NCI-H1092 (cell line): ENCODE measurements at regions not wholly inside any gene's neighbourhood (a gene's known extent, or its start where the extent isn't known, plus 50 kb on each side); places are given as distances from the start of the nearest gene placed in this dataset.

ENCODE experiments used
- DNase-seq: peaks from one replicate; lab custom pipeline; 2025; lab: John Stamatoyannopoulos, UW

DNA sequence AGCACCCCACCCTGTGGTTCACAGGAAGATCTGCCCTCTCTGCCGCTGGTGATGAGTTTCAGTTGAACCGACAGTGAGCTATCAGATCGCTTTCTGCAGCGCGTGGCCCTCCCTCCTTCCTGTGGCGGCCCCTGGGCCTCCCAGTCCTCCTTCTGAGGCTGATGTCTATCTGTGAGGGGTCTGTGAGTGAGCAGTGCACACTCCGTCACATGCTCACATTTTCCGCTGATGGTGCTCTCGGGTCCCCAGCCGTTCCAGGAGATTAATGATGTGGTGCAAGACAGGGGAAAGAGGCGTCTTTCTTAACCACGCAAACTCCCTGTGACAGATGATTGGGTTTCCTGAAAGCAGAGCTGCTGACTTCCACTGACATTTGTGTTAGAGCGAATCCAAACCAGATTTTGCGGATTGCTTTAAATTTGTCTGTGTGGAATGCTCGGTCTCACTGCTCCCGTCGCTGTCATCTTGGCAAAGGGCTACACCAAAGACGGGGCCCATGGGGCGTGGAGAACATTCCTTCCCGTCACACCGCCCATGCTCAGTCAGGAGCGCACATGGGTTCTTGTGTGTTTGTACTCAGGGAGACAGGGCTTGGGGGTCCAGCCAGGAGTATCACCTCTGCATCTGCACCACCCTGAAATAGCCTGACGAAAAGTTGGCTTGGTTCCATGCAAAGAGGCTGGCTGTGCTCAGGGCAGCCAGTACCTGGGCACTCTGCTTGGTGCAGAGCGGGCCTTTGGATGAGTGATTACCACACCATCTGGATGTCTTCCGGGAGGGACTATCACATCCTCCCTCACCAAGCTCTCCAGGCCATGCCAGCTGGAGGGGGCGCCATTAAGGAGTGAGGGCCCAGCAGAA is 154.7 kb upstream of the HS6ST1 start:
- no peak for DNase-seq

GRCh38 chr2:128474036-128474955 is 155.6 kb upstream of the HS6ST1 start:
- DNase-seq, result no peak

GRCh38 chr2:128474962-128475361 is 156.3 kb upstream of the HS6ST1 start:
- no peak for DNase-seq

- DNase-seq, result no peak
Measured at GRCh38 chr2:128475427-128476211, 157.0 kb upstream of the HS6ST1 start.

- DNase-seq, result no peak
Measured at GRCh38 chr2:128477026-128477820, 158.6 kb upstream of the HS6ST1 start.

DNA sequence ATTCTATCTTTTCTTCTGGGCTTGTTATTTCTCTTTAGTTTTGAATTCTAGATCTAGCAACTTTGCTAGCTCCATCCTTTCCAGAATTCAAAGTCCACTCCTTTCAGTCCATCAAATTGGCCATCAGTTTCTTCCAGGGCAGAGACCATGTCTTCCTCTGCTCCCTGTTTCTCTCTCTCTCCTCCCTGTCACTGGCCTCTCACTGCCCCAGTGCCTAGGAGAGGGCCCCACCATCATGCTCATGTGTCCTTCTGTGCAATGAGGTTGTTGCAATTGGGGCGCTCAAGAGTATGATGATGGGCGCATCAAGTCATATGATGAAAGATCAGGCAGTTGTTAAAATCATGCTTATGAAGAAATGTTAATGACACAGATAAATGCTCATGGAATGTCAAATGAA is 159.2 kb upstream of the HS6ST1 start:
- no peak for DNase-seq

- DNase-seq, result no peak
Measured at GRCh38 chr2:128485761-128486639, 167.3 kb upstream of the HS6ST1 start.

DNA sequence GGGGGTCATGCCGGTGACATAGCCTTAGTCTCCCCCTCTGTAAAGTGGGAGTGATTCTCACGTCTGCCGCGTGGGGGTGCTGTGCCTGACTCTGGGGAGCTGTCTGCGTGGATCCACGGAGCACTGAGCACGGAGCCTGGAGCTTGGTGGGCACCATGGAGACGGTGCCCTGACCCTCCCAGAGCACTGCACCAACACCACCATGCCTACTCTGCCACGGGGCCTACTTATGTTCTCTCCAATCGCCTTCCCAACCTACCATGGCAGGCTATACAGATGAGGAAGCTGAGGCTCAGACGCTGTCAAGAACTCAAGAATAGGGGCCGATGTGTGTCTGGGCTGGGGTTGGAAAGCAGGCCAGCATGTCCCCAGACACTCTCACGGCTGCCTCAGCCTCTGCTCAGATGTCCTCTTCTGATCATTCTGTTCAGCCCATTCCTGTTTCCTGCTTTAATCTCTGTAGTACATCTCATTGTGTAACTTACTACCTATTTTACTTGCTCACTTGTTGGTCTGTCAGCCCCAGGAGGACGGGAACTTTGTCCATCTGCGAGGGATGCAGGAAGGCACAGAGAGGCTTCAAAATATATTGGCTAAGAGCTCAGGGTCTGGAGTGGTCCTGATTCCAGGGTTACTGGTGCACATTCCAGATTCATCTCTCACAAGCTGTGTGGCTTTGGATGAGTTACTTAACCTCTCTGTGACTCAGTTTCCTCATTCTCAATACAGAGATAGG is 168.1 kb upstream of the HS6ST1 start:
- no peak for DNase-seq

- no peak for DNase-seq
Measured at GRCh38 chr2:128487650-128488387, 169.2 kb upstream of the HS6ST1 start.

DNA sequence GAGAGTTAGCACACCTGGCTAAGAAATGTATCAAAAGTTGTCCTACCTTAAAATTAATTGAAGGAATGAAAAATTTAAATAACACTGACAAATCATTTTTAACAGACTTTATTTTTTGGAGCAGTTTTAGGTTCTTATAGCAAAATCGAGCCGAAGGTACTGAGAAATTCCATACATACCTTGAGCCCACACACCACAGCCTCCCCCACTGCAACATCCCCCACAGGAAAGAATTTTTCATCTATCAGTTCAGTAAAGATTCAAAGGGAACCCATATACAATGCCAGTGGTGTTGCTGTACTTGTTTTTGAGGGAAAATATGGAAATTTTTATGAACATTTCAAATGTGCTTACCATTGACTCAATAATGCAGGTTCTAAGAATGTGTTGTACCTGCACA is 169.8 kb upstream of the HS6ST1 start:
- no peak for DNase-seq

GRCh38 chr2:128489526-128490273 is 171.0 kb upstream of the HS6ST1 start:
- no peak for DNase-seq

GRCh38 chr2:128490321-128490720 is 171.7 kb upstream of the HS6ST1 start:
- no peak for DNase-seq

DNA sequence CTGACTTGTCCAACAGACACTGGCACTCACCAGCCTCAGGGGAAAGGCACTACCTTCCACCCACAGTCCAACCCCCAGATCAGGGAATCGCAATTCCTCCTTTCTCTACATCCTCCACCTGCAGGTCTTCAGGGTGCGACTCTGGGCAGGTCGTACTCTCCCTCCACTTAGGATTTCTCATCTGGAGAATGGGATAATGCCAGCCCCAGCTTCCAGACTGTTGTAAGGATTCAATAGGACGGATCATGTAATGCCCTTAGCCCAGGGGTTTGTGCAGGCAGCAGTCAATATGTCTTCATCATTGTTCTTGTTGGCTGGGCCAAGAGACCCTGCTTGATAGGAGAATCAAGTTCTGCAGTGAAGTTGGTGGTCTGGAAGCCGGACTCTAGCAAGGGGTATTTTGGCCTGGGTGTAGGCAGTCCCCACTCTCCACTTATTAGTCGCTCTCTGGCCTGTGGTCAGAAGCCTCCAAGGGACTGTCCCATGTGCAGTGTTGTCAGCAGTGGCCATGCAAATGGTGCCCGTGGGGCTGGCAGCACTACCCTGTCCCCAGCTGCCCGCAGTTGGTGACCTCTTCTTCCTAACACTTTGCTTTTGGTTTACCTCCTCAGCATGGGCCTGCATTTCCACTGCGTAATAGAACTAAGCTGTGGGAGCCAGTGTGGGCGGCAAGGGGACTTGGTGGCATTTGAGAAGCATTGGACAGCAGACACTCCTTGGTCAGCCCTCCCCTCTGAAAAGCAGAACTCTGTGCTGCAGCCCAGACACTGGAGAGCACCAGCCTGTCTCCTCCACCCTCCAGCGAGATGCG is 172.4 kb upstream of the HS6ST1 start:
- DNase-seq, result no peak

GRCh38 chr2:128491692-128492244 is 173.1 kb upstream of the HS6ST1 start:
- DNase-seq, result no peak

GRCh38 chr2:128492966-128493811 is 174.5 kb upstream of the HS6ST1 start:
- no peak for DNase-seq

GRCh38 chr2:128493880-128494279 is 175.2 kb upstream of the HS6ST1 start:
- no peak for DNase-seq
